Activated CD4-positive, alpha-beta T cell treated with anti-CD3 and anti-CD28 coated beads, Interleukin-2, amount 50 U/mL, for 24 hours (primary cell): ENCODE measurements at regions not wholly inside any gene's neighbourhood (a gene's known extent, or its start where the extent isn't known, plus 50 kb on each side); places are given as distances from the start of the nearest gene placed in this dataset.

ENCODE experiments used
- DNase-seq, 2 donors: peaks; one replicate each; pipeline ENCODE4 v3.0.0-alpha.2; 2020; ENCODE audit warnings: low read depth in 1 of 2, low spot score in 1 of 2

- DNase-seq = no peak
Observed at GRCh38 chrX:5100004-5100403, 1128.7 kb downstream of the NLGN4X start.

GRCh38 chrX:5086388-5086787, 1142.3 kb downstream of the NLGN4X start:
- no peak for DNase-seq

GRCh38 chrX:5084279-5084678, 1144.4 kb downstream of the NLGN4X start:
- DNase-seq = no peak

GRCh38 chrX:5082705-5083104, 1146.0 kb downstream of the NLGN4X start:
- DNase-seq = no peak

- no peak for DNase-seq
Observed at GRCh38 chrX:5080791-5081190, 1147.9 kb downstream of the NLGN4X start.

- no peak for DNase-seq
Observed at GRCh38 chrX:5068550-5068949, 1160.1 kb downstream of the NLGN4X start.

GRCh38 chrX:5057786-5058185, 1170.9 kb downstream of the NLGN4X start:
- DNase-seq = no peak

GRCh38 chrX:5054852-5055251, 1173.8 kb downstream of the NLGN4X start:
- DNase-seq = no peak

- no peak for DNase-seq
Observed at GRCh38 chrX:5051831-5052491, 1176.7 kb downstream of the NLGN4X start.

GRCh38 chrX:5042563-5042962, 1186.1 kb downstream of the NLGN4X start:
- DNase-seq = no peak

- DNase-seq = no peak
Observed at GRCh38 chrX:5031792-5032191, 1196.9 kb downstream of the NLGN4X start.

GRCh38 chrX:5015451-5015850, 1213.2 kb downstream of the NLGN4X start:
- no peak for DNase-seq

- no peak for DNase-seq
Observed at GRCh38 chrX:4994855-4995254, 1233.8 kb downstream of the NLGN4X start.

GRCh38 chrX:4978613-4979012, 1250.1 kb downstream of the NLGN4X start:
- no peak for DNase-seq

- no peak for DNase-seq
Observed at GRCh38 chrX:4971646-4972045, 1257.0 kb downstream of the NLGN4X start.

- DNase-seq = no peak
Observed at GRCh38 chrX:4964112-4964511, 1250.7 kb upstream of the PRKX start.

- no peak for DNase-seq
Observed at GRCh38 chrX:4963432-4963831, 1250.0 kb upstream of the PRKX start.

- no peak for DNase-seq
Observed at GRCh38 chrX:4944767-4945166, 1231.3 kb upstream of the PRKX start.

GRCh38 chrX:4936315-4936714, 1222.9 kb upstream of the PRKX start:
- DNase-seq = no peak

- no peak for DNase-seq
Observed at GRCh38 chrX:4935846-4936245, 1222.4 kb upstream of the PRKX start.

GRCh38 chrX:4935401-4935800, 1222.0 kb upstream of the PRKX start:
- no peak for DNase-seq

- no peak for DNase-seq
Observed at GRCh38 chrX:4932790-4933189, 1219.3 kb upstream of the PRKX start.

- DNase-seq = no peak
Observed at GRCh38 chrX:4930426-4930825, 1217.0 kb upstream of the PRKX start.

GRCh38 chrX:4925911-4926310, 1212.5 kb upstream of the PRKX start:
- DNase-seq = no peak
